ENCODE measurements at regions not wholly inside any gene's neighbourhood (a gene's known extent, or its start where the extent isn't known, plus 50 kb on each side); places are given as distances from the start of the nearest gene placed in this dataset.

GRCh38 chr6:49326347-49326746 is 136.7 kb downstream of the MMUT start:
- no peak for TF ChIP-seq CTCF (IDR thresholded peaks at IDR 0.05)
- TF ChIP-seq POLR2AphosphoS5 (IDR thresholded peaks at IDR 0.05): no peak
- no peak for TF ChIP-seq POLR2A (IDR thresholded peaks at IDR 0.05)
